Endodermal cell (in vitro differentiated cells): ENCODE measurements at regions not wholly inside any gene's neighbourhood (a gene's known extent, or its start where the extent isn't known, plus 50 kb on each side); places are given as distances from the start of the nearest gene placed in this dataset.

Experiments
- DNase-seq: peaks from one replicate; pipeline ENCODE4 v3.0.0-alpha.2; 2017
- H3K27ac ChIP-seq: 2 replicates; pipeline ENCODE4 v1.5.1; 2013; ENCODE audit warnings: mild to moderate bottlenecking, low read depth, low read length, moderate library complexity
- H3K27me3 ChIP-seq: 2 replicates; pipeline ENCODE4 v1.6.1; 2013; ENCODE audit warnings: mild to moderate bottlenecking, low read length, moderate library complexity; ENCODE audit not compliant: insufficient read depth, control insufficient read depth, poor library complexity, severe bottlenecking
- H3K36me3 ChIP-seq: 2 replicates; pipeline ENCODE4 v1.7.0; 2013; ENCODE audit warnings: mild to moderate bottlenecking, low read length, moderate library complexity; ENCODE audit not compliant: control insufficient read depth, insufficient read depth
- H3K4me1 ChIP-seq: one replicate; pipeline ENCODE4 v1.7.0; 2013; ENCODE audit warnings: low read length; ENCODE audit not compliant: control insufficient read depth, insufficient read depth
- H3K4me3 ChIP-seq: 2 replicates; pipeline ENCODE4 v1.5.1; 2013; ENCODE audit warnings: mild to moderate bottlenecking, low read length, moderate library complexity
- H3K9ac ChIP-seq: 2 replicates; pipeline ENCODE4 v1.6.1; 2013; ENCODE audit warnings: mild to moderate bottlenecking, low read length, moderate library complexity; ENCODE audit not compliant: poor library complexity, severe bottlenecking; ENCODE audit errors: extremely low read depth
- H3K9me3 ChIP-seq: 2 replicates; pipeline ENCODE4 v1.6.1; 2013; ENCODE audit warnings: mild to moderate bottlenecking, low read length, moderate library complexity; ENCODE audit not compliant: control insufficient read depth
- H3K27ac Mint-ChIP-seq: 2 replicates; pipeline ENCODE4 v1.8.0; 2020; ENCODE audit warnings: mixed read lengths
- H3K27me3 Mint-ChIP-seq: 2 replicates; pipeline ENCODE4 v1.8.0; 2021; ENCODE audit warnings: mild to moderate bottlenecking, mixed read lengths; ENCODE audit not compliant: insufficient read depth
- H3K36me3 Mint-ChIP-seq: 2 replicates; pipeline ENCODE4 v1.8.0; 2020; ENCODE audit warnings: low read depth, mixed read lengths
- H3K4me1 Mint-ChIP-seq: 2 replicates; pipeline ENCODE4 v1.8.0; 2020; ENCODE audit warnings: mixed read lengths
- H3K4me3 Mint-ChIP-seq: 2 replicates; pipeline ENCODE4 v1.8.0; 2020; ENCODE audit warnings: mild to moderate bottlenecking, moderate library complexity, mixed read lengths
- H3K9me3 Mint-ChIP-seq: 2 replicates; pipeline ENCODE4 v1.8.0; 2020; ENCODE audit warnings: mild to moderate bottlenecking, mixed read lengths
- CTCF ChIP-seq: fragments of 200-600 bp; sonication (generic); conservative IDR thresholded peaks from 2 replicates; pipeline ENCODE4 v1.5.0; 2021; ENCODE audit warnings: antibody characterized with exemption, mild to moderate bottlenecking
- WGBS, 2 experiments: methylation state at CpG; one replicate each; pipeline versions ENCODE4 v1.1.5 to v1.1.7; 2013; ENCODE audit warnings: missing lambda C conversion rate in 2 of 2, mixed read lengths in 1 of 2; ENCODE audit not compliant: insufficient coverage in 1 of 2, insufficient read length in 1 of 2; 5-methylcytosine and 5-hydroxymethylcytosine counted together

- TF ChIP-seq CTCF: peak; percentile 81
- no peak overlapping the region for H3K4me3 ChIP-seq
- H3K9ac ChIP-seq: no peak overlapping the region
- no peak overlapping the region for H3K27ac Mint-ChIP-seq
- H3K9me3 Mint-ChIP-seq: no peaks in the 10 kb centered on the region
- H3K4me1 Mint-ChIP-seq: peaks cover 9% of the 10 kb centered on the region
- H3K4me3 Mint-ChIP-seq: no peak overlapping the region
- H3K27me3 ChIP-seq: no peaks in the 10 kb centered on the region
- no peaks in the 10 kb centered on the region for H3K27me3 Mint-ChIP-seq
- peak; percentile 74 for DNase-seq
- H3K27ac ChIP-seq: peak overlapping the region; percentile 39
- H3K36me3 ChIP-seq: no peaks in the 10 kb centered on the region
- no peaks in the 10 kb centered on the region for H3K9me3 ChIP-seq
- H3K4me1 ChIP-seq: no peaks in the 10 kb centered on the region
- no peaks in the 10 kb centered on the region for H3K36me3 Mint-ChIP-seq
Observed at GRCh38 chr9:106286249-106286648, 576.7 kb upstream of the ZNF462 start.

DNA sequence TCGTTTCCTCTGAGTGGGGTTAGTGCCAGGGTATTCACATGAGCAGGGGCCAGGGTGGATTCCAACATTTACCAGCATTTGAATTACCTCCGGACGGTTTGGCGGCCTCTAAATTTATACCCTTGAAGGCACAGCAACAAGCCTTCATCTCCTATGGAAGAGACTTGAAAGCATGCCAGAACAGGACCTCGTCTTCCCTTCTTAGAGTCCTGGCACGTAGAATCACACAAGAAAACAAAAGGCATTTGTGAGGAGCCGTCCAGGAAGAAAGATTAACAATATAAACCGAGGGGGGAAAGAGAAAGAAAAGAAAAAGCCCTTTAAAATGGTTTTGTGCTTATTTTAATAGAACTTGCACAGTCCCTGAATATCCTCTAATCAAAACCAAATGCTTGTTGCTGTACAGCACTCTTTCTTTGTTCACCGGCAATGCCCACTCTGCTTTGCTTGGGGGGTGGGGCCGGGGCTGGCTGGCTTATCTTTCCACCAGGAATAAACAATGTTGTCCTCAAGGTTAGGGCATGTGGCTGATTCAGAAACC, 575.8 kb upstream of the ZNF462 start:
- Histone ChIP-seq H3K36me3 (no peaks in the 10 kb centered on the region), H3K9me3 (no peaks in the 10 kb centered on the region), H3K4me3 (no peak overlapping the region), H3K27me3 (no peaks in the 10 kb centered on the region), H3K4me1 (no peaks in the 10 kb centered on the region), H3K9ac (no peak overlapping the region), H3K27ac (peak overlapping the region; percentile 85)
- H3K4me1 Mint-ChIP-seq: peaks cover 9% of the 10 kb centered on the region
- DNase-seq: no peak
- no peak for TF ChIP-seq CTCF
- 78 to 85% methylated on average over 7 to 10 of the region's 10 CpGs for WGBS, 2 experiments
- no peak overlapping the region for H3K4me3 Mint-ChIP-seq
- H3K36me3 Mint-ChIP-seq: no peaks in the 10 kb centered on the region
- H3K27ac Mint-ChIP-seq: no peak overlapping the region
- no peaks in the 10 kb centered on the region for H3K9me3 Mint-ChIP-seq
- H3K27me3 Mint-ChIP-seq: no peaks in the 10 kb centered on the region

DNA sequence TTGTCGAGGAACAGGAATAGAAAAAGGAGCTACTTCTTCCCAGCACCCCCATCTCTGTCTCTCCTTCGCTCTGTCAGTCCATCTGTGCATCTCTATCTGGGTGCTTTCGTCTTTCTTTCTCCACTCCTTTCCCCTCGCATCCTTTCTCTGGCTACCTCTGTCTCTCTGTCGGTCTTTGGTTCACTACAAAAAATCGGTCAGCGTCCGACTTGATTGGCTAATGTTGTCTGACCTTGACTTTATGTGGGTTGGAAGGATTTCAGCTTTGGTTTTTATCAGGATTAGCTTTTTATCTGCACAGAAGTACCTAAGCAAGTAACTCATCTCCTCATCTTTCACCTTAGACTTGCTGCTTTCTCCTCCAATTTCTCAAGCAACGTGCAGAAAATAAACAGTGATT, 575.2 kb upstream of the ZNF462 start:
- H3K4me1 Mint-ChIP-seq: peaks cover 9% of the 10 kb centered on the region
- Histone ChIP-seq H3K9me3 (no peaks in the 10 kb centered on the region), H3K27me3 (no peaks in the 10 kb centered on the region), H3K27ac (peak overlapping the region; percentile 85), H3K36me3 (no peaks in the 10 kb centered on the region), H3K4me1 (no peaks in the 10 kb centered on the region), H3K9ac (no peak overlapping the region), H3K4me3 (no peak overlapping the region)
- no peaks in the 10 kb centered on the region for H3K9me3 Mint-ChIP-seq
- WGBS, 2 experiments: 93 to 94% methylated on average over 4 to 9 of the region's 9 CpGs
- H3K27ac Mint-ChIP-seq: no peak overlapping the region
- no peak for TF ChIP-seq CTCF
- H3K4me3 Mint-ChIP-seq: no peak overlapping the region
- no peaks in the 10 kb centered on the region for H3K27me3 Mint-ChIP-seq
- DNase-seq: no peak
- no peaks in the 10 kb centered on the region for H3K36me3 Mint-ChIP-seq
